Left hindlimb (tissue), 1 donor: ENCODE measurements at regions not wholly inside any gene's neighbourhood (a gene's known extent, or its start where the extent isn't known, plus 50 kb on each side); places are given as distances from the start of the nearest gene placed in this dataset.

Experiments used
- DNase-seq: peaks from one replicate; pipeline ENCODE4 v3.0.0-alpha.2; 2018

- DNase-seq, result no peak
Observed at GRCh38 chr4:142974328-142974727, 128.2 kb upstream of the INPP4B start.

GRCh38 chr4:142975618-142976017, 129.5 kb upstream of the INPP4B start:
- DNase-seq, result no peak

GRCh38 chr4:142976482-142976881, 130.4 kb upstream of the INPP4B start:
- DNase-seq, result no peak

GRCh38 chr4:142977182-142977581, 131.1 kb upstream of the INPP4B start:
- DNase-seq, result no peak

GRCh38 chr4:142983065-142983464, 137.0 kb upstream of the INPP4B start:
- DNase-seq, result no peak

GRCh38 chr4:142983589-142983988, 137.5 kb upstream of the INPP4B start:
- no peak for DNase-seq

- no peak for DNase-seq
Observed at GRCh38 chr4:142984871-142985585, 138.9 kb upstream of the INPP4B start.

GRCh38 chr4:143016171-143016570, 168.5 kb upstream of the USP38 start:
- DNase-seq, result no peak

GRCh38 chr4:143017210-143017609, 167.5 kb upstream of the USP38 start:
- DNase-seq, result no peak

- no peak for DNase-seq
Observed at GRCh38 chr4:143019351-143019750, 165.4 kb upstream of the USP38 start.

- DNase-seq, result no peak
Observed at GRCh38 chr4:143021384-143021783, 163.3 kb upstream of the USP38 start.

- no peak for DNase-seq
Observed at GRCh38 chr4:143023239-143023918, 161.3 kb upstream of the USP38 start.

GRCh38 chr4:143025081-143025704, 159.5 kb upstream of the USP38 start:
- DNase-seq, result no peak

GRCh38 chr4:143026459-143027170, 158.1 kb upstream of the USP38 start:
- DNase-seq, result no peak

- DNase-seq, result no peak
Observed at GRCh38 chr4:143035661-143036060, 149.1 kb upstream of the USP38 start.

GRCh38 chr4:143036443-143036842, 148.3 kb upstream of the USP38 start:
- no peak for DNase-seq

- DNase-seq, result no peak
Observed at GRCh38 chr4:143046454-143046853, 138.3 kb upstream of the USP38 start.

- DNase-seq, result no peak
Observed at GRCh38 chr4:143046906-143047305, 137.8 kb upstream of the USP38 start.

GRCh38 chr4:143054971-143055370, 129.7 kb upstream of the USP38 start:
- DNase-seq, result no peak

GRCh38 chr4:143055997-143056396, 128.7 kb upstream of the USP38 start:
- no peak for DNase-seq

- DNase-seq, result no peak
Observed at GRCh38 chr4:143071351-143071750, 113.4 kb upstream of the USP38 start.

- no peak for DNase-seq
Observed at GRCh38 chr4:143076723-143077122, 108.0 kb upstream of the USP38 start.

- DNase-seq, result no peak
Observed at GRCh38 chr4:143082701-143083100, 102.0 kb upstream of the USP38 start.
